HG02610 (cell line): ENCODE measurements at regions not wholly inside any gene's neighbourhood (a gene's known extent, or its start where the extent isn't known, plus 50 kb on each side); places are given as distances from the start of the nearest gene placed in this dataset.

Source experiments
- ATAC-seq: cut with Tn5 transposase; IDR thresholded peaks from one replicate; pipeline ENCODE4 v1.9.1; 2021; ENCODE audit warnings: mild to moderate bottlenecking, moderate library complexity; ENCODE audit not compliant: unreplicated experiment

GRCh38 chr4:28536124-28536523 is 1675.5 kb downstream of the STIM2 start:
- no peak for ATAC-seq

- ATAC-seq = no peak
Measured at GRCh38 chr4:28545986-28546385, 1685.3 kb downstream of the STIM2 start.

DNA sequence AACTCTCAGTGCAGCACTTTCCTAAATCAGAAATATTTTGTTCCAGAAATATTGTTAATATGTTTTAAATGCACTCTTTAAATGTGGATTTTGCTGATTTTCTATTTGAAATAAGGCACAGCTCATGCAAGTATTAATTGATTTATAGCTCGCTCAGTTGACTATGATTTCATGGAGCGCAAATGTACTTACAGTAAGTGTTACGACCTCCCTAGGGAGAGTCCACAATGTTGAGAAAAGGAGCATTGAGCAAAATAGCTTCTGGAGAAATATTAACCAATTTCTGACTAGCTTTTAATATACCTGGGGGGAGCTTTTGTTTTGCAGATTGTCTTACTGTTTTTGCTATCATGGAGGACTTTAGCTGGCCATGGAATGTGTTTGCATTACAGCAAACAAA is 1687.5 kb downstream of the STIM2 start:
- ATAC-seq = no peak

- no peak for ATAC-seq
Measured at GRCh38 chr4:28548594-28548993, 1688.0 kb downstream of the STIM2 start.

GRCh38 chr4:28555866-28556265 is 1695.2 kb downstream of the STIM2 start:
- no peak for ATAC-seq

DNA sequence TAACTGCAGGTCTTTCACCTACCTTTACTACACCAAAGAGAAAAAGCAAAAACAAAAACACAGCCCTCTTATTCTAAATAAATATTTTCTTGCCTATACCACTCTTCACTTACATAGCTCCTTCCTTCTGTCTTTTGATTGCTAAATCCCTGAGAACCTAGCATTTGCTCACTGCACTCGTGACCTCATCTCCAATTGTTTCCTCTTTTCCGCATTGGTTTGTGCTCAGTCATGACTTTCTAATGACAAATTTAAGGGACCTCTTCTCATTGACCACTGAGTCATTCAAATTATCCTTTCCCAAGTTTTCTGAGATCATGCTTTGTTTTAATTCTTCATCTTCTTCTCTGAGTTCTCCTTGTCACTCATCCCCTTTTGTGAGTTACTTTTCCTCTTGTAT is 1697.1 kb downstream of the STIM2 start:
- no peak for ATAC-seq

- no peak for ATAC-seq
Measured at GRCh38 chr4:28558895-28559294, 1698.3 kb downstream of the STIM2 start.

DNA sequence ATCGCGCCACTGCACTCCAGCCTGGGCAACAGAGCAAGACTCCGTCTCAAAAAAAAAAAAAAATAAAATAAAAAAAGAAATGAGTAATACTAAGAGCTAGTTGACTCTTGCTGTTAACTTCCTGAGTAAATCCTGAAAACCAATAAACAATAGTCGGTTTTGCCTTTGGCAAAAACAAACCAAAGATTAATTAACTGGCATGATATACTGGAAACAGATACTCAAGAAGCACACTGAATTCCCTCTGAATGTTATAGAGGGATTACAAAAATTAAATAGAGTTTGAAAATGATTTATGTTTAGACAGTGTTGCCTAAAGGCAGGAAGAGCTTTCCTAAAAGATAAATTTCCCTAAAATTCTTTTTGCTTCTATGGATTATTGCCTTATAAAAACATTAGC is 1702.3 kb downstream of the STIM2 start:
- ATAC-seq = no peak

- ATAC-seq = no peak
Measured at GRCh38 chr4:28565396-28565795, 1704.8 kb downstream of the STIM2 start.

- ATAC-seq = no peak
Measured at GRCh38 chr4:28600958-28601357, 1740.3 kb downstream of the STIM2 start.

- ATAC-seq = no peak
Measured at GRCh38 chr4:28621591-28621990, 1761.0 kb downstream of the STIM2 start.

DNA sequence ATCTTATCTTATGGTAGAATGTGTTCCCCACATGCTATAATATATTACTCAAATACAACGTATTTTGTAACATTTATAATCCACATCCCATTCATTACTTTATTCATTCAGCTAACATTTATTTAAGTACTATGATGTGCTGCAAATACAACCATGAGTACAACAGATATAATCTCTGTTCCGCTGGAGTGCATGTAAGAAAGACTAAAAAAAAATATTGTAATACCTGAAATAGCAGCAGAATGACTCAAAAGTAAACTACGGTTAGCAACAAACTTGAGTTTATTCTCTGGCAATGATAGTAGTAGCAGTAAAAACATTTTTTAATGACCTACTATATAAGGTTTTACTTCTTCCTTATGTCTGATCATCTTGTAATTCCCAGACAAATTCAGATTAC is 1776.3 kb downstream of the STIM2 start:
- ATAC-seq = no peak

DNA sequence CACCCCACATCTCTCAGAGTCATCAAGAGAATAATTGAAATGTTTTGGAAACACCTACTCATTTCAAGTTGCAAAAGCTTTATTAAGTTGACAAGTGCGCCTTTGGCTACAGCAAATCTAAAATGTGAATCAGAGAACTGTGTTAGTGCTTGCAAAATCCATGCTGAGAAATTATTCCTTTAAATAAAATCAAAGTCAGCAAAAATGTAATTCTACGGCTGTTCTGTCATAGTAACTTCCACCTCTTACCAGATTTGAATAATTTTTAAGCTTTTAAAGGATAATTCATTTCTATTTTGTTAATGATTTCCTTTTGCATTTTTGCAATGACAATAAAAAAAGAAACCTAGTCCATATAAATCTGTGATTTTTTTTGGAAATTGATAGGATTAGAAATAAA is 1779.1 kb downstream of the STIM2 start:
- no peak for ATAC-seq

- no peak for ATAC-seq
Measured at GRCh38 chr4:28654618-28655017, 1794.0 kb downstream of the STIM2 start.

- no peak for ATAC-seq
Measured at GRCh38 chr4:28665306-28665705, 1804.7 kb downstream of the STIM2 start.

DNA sequence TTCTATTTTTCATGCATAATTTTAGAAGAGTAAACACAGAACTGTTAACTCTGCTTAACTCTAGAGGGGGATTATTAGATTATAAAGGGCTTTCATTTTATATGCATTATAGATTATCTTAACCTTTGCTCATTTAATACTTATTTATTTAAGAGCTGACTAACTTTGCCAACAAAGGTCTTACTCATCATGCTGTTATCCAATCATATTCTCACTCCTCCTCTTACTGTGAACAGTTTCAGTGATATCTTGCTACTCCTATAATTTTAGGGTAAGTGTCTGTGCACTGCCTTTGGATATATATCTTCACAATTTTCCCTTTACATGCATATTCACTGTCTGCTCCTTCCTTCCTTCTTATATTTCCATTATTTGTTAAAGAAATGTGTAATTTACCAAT is 1814.9 kb downstream of the STIM2 start:
- ATAC-seq = no peak

GRCh38 chr4:28677808-28678207 is 1817.2 kb downstream of the STIM2 start:
- ATAC-seq = no peak

GRCh38 chr4:28682847-28683246 is 1822.2 kb downstream of the STIM2 start:
- ATAC-seq = no peak

- ATAC-seq = no peak
Measured at GRCh38 chr4:28686618-28687017, 1826.0 kb downstream of the STIM2 start.

DNA sequence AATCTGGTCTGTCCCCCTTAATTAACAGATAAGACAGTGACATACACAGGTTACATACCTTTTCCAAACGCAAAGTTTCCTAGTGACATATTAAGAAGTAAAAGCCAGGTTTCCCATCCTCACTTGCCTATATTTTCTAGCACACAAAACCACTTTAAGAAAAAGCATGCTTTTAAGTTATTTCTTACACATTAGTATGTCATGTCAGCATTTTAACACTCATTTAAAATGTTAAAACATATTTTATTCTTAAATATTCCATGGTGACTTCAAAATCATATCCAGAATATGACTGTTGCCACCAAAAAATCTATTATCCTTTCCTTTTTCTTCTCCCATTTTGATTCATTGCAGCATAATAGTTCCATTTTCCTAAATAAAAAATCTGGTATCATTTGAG is 1830.2 kb downstream of the STIM2 start:
- no peak for ATAC-seq

GRCh38 chr4:28702571-28702970 is 1841.9 kb downstream of the STIM2 start:
- ATAC-seq = no peak

DNA sequence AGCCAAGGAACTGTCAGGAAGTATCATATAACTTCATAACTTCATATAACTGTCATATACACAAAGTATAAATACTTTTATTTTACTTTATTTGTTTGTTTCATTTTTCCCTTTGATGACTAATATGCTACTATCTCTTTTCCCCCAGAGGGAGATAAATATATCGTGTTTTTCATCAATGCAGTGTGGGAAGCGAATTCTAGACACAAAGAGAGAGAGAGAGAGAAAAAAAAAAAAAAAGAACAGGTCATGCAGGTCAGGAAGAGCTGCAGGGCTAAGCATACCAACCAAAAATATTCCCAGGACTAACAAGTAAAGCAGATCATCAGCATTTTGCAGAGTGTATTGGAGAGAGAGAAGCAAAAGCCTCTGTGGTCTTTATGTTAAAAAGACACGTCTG is 1849.2 kb downstream of the STIM2 start:
- ATAC-seq = no peak

DNA sequence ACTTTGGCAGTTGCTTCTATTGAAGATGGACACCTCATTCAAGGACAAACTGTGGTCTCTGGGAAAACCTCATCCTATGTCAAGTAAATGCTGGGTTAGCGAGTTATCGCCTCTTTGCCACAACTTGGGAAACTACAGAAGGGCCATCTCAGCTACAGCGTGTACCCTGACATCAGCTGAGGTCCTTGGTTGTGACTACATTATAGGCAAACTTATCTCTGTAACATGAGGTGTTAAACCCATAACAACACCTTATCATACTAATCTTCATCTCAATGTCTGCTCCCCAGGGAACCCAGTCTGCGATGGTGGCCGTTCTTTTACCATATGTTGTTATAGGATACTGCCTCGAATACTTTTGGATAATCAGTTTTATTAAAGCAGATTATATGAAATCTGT is 1862.7 kb downstream of the STIM2 start:
- no peak for ATAC-seq

DNA sequence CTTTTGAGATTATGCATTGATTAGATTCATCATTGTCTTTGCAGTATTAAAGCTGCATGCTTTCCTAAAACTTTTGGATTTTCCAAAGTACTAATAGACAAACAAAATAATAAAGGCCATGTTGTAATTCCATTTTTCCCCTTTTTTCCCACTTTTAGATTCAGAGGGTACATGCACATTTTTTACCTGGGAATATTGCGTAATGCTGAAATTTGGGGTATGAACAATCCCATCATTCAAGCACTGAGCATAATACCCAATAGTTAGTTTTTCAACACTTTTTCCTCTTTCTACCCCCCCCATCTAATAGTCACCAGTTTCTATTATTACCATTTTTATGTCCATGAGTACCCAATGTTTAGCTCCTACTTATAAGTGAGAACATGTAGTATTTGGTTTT is 1863.6 kb downstream of the STIM2 start:
- ATAC-seq = no peak
